ENCODE measurements at regions not wholly inside any gene's neighbourhood (a gene's known extent, or its start where the extent isn't known, plus 50 kb on each side); places are given as distances from the start of the nearest gene placed in this dataset.

- Mint-ChIP-seq H3K27ac (no peak overlapping the region), H3K4me3 (no peak overlapping the region)
These were observed 261.7 kb upstream of the SLC39A10 start for GRCh38 chr2:195395362-195395761.

GRCh38 chr2:195392446-195393336, 264.3 kb upstream of the SLC39A10 start:
- peaks cover 0 to under 1% of the 10 kb centered on the region in 2 donors for H3K9me3 Mint-ChIP-seq
- H3K36me3 Mint-ChIP-seq, result no peaks in the 10 kb centered on the region
- H3K27me3 Mint-ChIP-seq, result no peaks in the 10 kb centered on the region
- peaks cover 9 to 10% of the 10 kb centered on the region in 2 donors for H3K4me1 Mint-ChIP-seq
- DNase-seq (no peak), ATAC-seq (replicated peaks) (no peak)
- H3K4me3 Mint-ChIP-seq, result no peak overlapping the region
- H3K27ac Mint-ChIP-seq, result no peak overlapping the region

More at GRCh38 chr2:195395362-195395761, 261.7 kb upstream of the SLC39A10 start:
- Mint-ChIP-seq H3K9me3 (no peaks in the 10 kb centered on the region), H3K27me3 (no peaks in the 10 kb centered on the region), H3K4me1 (peaks cover 0 to 1% of the 10 kb centered on the region in 2 donors), H3K36me3 (no peaks in the 10 kb centered on the region)
- ATAC-seq (replicated peaks) (no peak), DNase-seq (no peak)

- H3K36me3 Mint-ChIP-seq, result peaks cover 4 to 6% of the 10 kb centered on the region in 2 donors
- H3K4me1 Mint-ChIP-seq, result peaks cover 14 to 23% of the 10 kb centered on the region in 2 donors
- no peaks in the 10 kb centered on the region for H3K27me3 Mint-ChIP-seq
- H3K9me3 Mint-ChIP-seq, result peaks cover 0 to 4% of the 10 kb centered on the region in 2 donors
- H3K4me3 Mint-ChIP-seq, result no peak overlapping the region
- H3K27ac Mint-ChIP-seq, result no peak overlapping the region
- ATAC-seq (replicated peaks) (no peak), DNase-seq (no peak)
These were observed 266.2 kb upstream of the SLC39A10 start for GRCh38 chr2:195390686-195391321.

- H3K27ac Mint-ChIP-seq, result no peak overlapping the region
- peaks cover 4 to 6% of the 10 kb centered on the region in 2 donors for H3K36me3 Mint-ChIP-seq
- no peak for DNase-seq
- peaks cover 0 to 4% of the 10 kb centered on the region in 2 donors for H3K9me3 Mint-ChIP-seq
- peak; percentile 59 to 75 for ATAC-seq (replicated peaks)
- no peaks in the 10 kb centered on the region for H3K27me3 Mint-ChIP-seq
- H3K4me1 Mint-ChIP-seq, result peaks cover 31 to 49% of the 10 kb centered on the region in 2 donors
- peak overlapping the region in 1 of 2 donors; percentile 33 for H3K4me3 Mint-ChIP-seq
These were observed 269.0 kb upstream of the SLC39A10 start for GRCh38 chr2:195388028-195388427.

GRCh38 chr2:195382186-195382585, 274.8 kb upstream of the SLC39A10 start:
- peak; percentile 29 to 42 for ATAC-seq (replicated peaks)
- H3K27ac Mint-ChIP-seq, result no peak overlapping the region
- no peak overlapping the region for H3K4me3 Mint-ChIP-seq
- H3K36me3 Mint-ChIP-seq, result peaks cover under 1 to 2% of the 10 kb centered on the region in 2 donors
- no peaks in the 10 kb centered on the region for H3K27me3 Mint-ChIP-seq
- no peak for DNase-seq
- H3K4me1 Mint-ChIP-seq, result peaks cover 24 to 43% of the 10 kb centered on the region in 2 donors
- peaks cover 0 to 6% of the 10 kb centered on the region in 2 donors for H3K9me3 Mint-ChIP-seq

GRCh38 chr2:195370167-195370943, 286.7 kb upstream of the SLC39A10 start:
- no peak overlapping the region for H3K4me3 Mint-ChIP-seq
- H3K36me3 Mint-ChIP-seq, result peaks cover 2 to 4% of the 10 kb centered on the region in 2 donors
- no peak for DNase-seq
- H3K27ac Mint-ChIP-seq, result no peak overlapping the region
- no peak for ATAC-seq (replicated peaks)
- peaks cover 3 to 7% of the 10 kb centered on the region in 2 donors for H3K9me3 Mint-ChIP-seq
- peaks cover 0 to 2% of the 10 kb centered on the region in 2 donors for H3K4me1 Mint-ChIP-seq
- no peaks in the 10 kb centered on the region for H3K27me3 Mint-ChIP-seq

GRCh38 chr2:195369218-195369587, 287.8 kb upstream of the SLC39A10 start:
- Mint-ChIP-seq H3K4me1 (peaks cover 4 to 10% of the 10 kb centered on the region in 2 donors), H3K27me3 (no peaks in the 10 kb centered on the region), H3K27ac (no peak overlapping the region), H3K4me3 (no peak overlapping the region), H3K36me3 (peaks cover 2 to 11% of the 10 kb centered on the region in 2 donors), H3K9me3 (peaks cover 9 to 14% of the 10 kb centered on the region in 2 donors)
- ATAC-seq (replicated peaks), result no peak
- DNase-seq, result no peak

- peaks cover 9 to 14% of the 10 kb centered on the region in 2 donors for H3K9me3 Mint-ChIP-seq
- no peak overlapping the region for H3K4me3 Mint-ChIP-seq
- H3K27me3 Mint-ChIP-seq, result no peaks in the 10 kb centered on the region
- no peak for ATAC-seq (replicated peaks)
- peaks cover 4 to 10% of the 10 kb centered on the region in 2 donors for H3K4me1 Mint-ChIP-seq
- no peak for DNase-seq
- peaks cover 2 to 11% of the 10 kb centered on the region in 2 donors for H3K36me3 Mint-ChIP-seq
- H3K27ac Mint-ChIP-seq, result no peak overlapping the region
These were observed 288.5 kb upstream of the SLC39A10 start for GRCh38 chr2:195368249-195369217.

- Mint-ChIP-seq H3K9me3 (peaks cover 9 to 14% of the 10 kb centered on the region in 2 donors), H3K36me3 (peaks cover 2 to 11% of the 10 kb centered on the region in 2 donors), H3K4me3 (no peak overlapping the region), H3K4me1 (peaks cover 4 to 10% of the 10 kb centered on the region in 2 donors), H3K27me3 (no peaks in the 10 kb centered on the region), H3K27ac (no peak overlapping the region)
- ATAC-seq (replicated peaks) (no peak), DNase-seq (no peak)
These were observed 289.2 kb upstream of the SLC39A10 start for GRCh38 chr2:195367809-195368208.

GRCh38 chr2:195364015-195364965, 292.7 kb upstream of the SLC39A10 start:
- no peak overlapping the region for H3K4me3 Mint-ChIP-seq
- no peak for ATAC-seq (replicated peaks)

GRCh38 chr2:195363496-195363895, 293.5 kb upstream of the SLC39A10 start:
- ATAC-seq (replicated peaks) (no peak), DNase-seq (no peak)
- Mint-ChIP-seq H3K27ac (no peak overlapping the region), H3K9me3 (peaks cover 9 to 14% of the 10 kb centered on the region in 2 donors), H3K4me1 (peaks cover 6 to 25% of the 10 kb centered on the region in 2 donors), H3K27me3 (no peaks in the 10 kb centered on the region), H3K36me3 (peaks cover 2 to 11% of the 10 kb centered on the region in 2 donors), H3K4me3 (no peak overlapping the region)

More at GRCh38 chr2:195364015-195364965, 292.7 kb upstream of the SLC39A10 start:
- no peak for DNase-seq
- H3K9me3 Mint-ChIP-seq, result peaks cover 9 to 14% of the 10 kb centered on the region in 2 donors
- no peaks in the 10 kb centered on the region for H3K27me3 Mint-ChIP-seq
- no peak overlapping the region for H3K27ac Mint-ChIP-seq
- peaks cover 6 to 18% of the 10 kb centered on the region in 2 donors for H3K4me1 Mint-ChIP-seq
- peaks cover 2 to 11% of the 10 kb centered on the region in 2 donors for H3K36me3 Mint-ChIP-seq

- ATAC-seq (replicated peaks), result no peak
- no peak overlapping the region for H3K27ac Mint-ChIP-seq
- peaks cover 8 to 10% of the 10 kb centered on the region in 2 donors for H3K9me3 Mint-ChIP-seq
- H3K4me3 Mint-ChIP-seq, result no peak overlapping the region
- H3K36me3 Mint-ChIP-seq, result peaks cover 0 to 5% of the 10 kb centered on the region in 2 donors
- DNase-seq, result no peak
- no peaks in the 10 kb centered on the region for H3K27me3 Mint-ChIP-seq
- peaks cover 6 to 24% of the 10 kb centered on the region in 2 donors for H3K4me1 Mint-ChIP-seq
These were observed 296.8 kb upstream of the SLC39A10 start for GRCh38 chr2:195360242-195360641.
